ENCODE measurements at regions not wholly inside any gene's neighbourhood (a gene's known extent, or its start where the extent isn't known, plus 50 kb on each side); places are given as distances from the start of the nearest gene placed in this dataset.
A peak's percentile ranks its signal among the peaks of the same experiment; 100 is the strongest.

GRCh38 chr2:217332866-217333265, 473.0 kb upstream of the TNP1 start:
- H3K4me3 ChIP-seq (ENCODE audit: low read depth, low read length) = no peak overlapping the region
- in situ Hi-C loops (cut with HindIII; ENCODE audit: low sequenced_read_pairs) = no loop called here
- no peak for TF ChIP-seq CTCF (IDR thresholded peaks at IDR 0.05; ENCODE audit: low read depth, low read length)
- DNase-seq (ENCODE audit: low read depth, low spot score) = no peak

GRCh38 chr2:217332417-217332791, 472.5 kb upstream of the TNP1 start:
- no peak for DNase-seq (ENCODE audit: low read depth, low spot score)
- in situ Hi-C loops (cut with HindIII; ENCODE audit: low sequenced_read_pairs) = no loop called here
- no peak overlapping the region for H3K4me3 ChIP-seq (ENCODE audit: low read depth, low read length)
- no peak for TF ChIP-seq CTCF (IDR thresholded peaks at IDR 0.05; ENCODE audit: low read depth, low read length)

- H3K4me3 ChIP-seq (ENCODE audit: low read depth, low read length) = no peak overlapping the region
- DNase-seq (ENCODE audit: low read depth, low spot score) = peak; percentile 71
- TF ChIP-seq CTCF (IDR thresholded peaks at IDR 0.05; ENCODE audit: low read depth, low read length) = no peak
- in situ Hi-C loops (cut with HindIII; ENCODE audit: low sequenced_read_pairs) = no loop called here
These were observed 471.9 kb upstream of the TNP1 start for GRCh38 chr2:217331523-217332416.

- DNase-seq (ENCODE audit: low read depth, low spot score) = no peak
- in situ Hi-C loops (cut with HindIII; ENCODE audit: low sequenced_read_pairs) = no loop called here
- TF ChIP-seq CTCF (IDR thresholded peaks at IDR 0.05; ENCODE audit: low read depth, low read length) = no peak
- H3K4me3 ChIP-seq (ENCODE audit: low read depth, low read length) = no peak overlapping the region
These were observed 470.8 kb upstream of the TNP1 start for GRCh38 chr2:217330647-217331046.

- in situ Hi-C loops (cut with HindIII; ENCODE audit: low sequenced_read_pairs) = no loop called here
- no peak overlapping the region for H3K4me3 ChIP-seq (ENCODE audit: low read depth, low read length)
- no peak for TF ChIP-seq CTCF (IDR thresholded peaks at IDR 0.05; ENCODE audit: low read depth, low read length)
- no peak for DNase-seq (ENCODE audit: low read depth, low spot score)
These were observed 469.2 kb upstream of the TNP1 start for GRCh38 chr2:217329023-217329431.

- in situ Hi-C loops (cut with HindIII; ENCODE audit: low sequenced_read_pairs) = no loop called here
- no peak for DNase-seq (ENCODE audit: low read depth, low spot score)
- H3K4me3 ChIP-seq (ENCODE audit: low read depth, low read length) = no peak overlapping the region
- no peak for TF ChIP-seq CTCF (IDR thresholded peaks at IDR 0.05; ENCODE audit: low read depth, low read length)
These were observed 468.7 kb upstream of the TNP1 start for GRCh38 chr2:217328622-217328978.

Data from astrocyte of the spinal cord (primary cell).